ENCODE measurements at regions not wholly inside any gene's neighbourhood (a gene's known extent, or its start where the extent isn't known, plus 50 kb on each side); places are given as distances from the start of the nearest gene placed in this dataset.
"Not testable (repeated sequence)": the region's sequence is repeated elsewhere in the genome, so short reads cannot be mapped to it uniquely, and the experiment has no call there.

DNA sequence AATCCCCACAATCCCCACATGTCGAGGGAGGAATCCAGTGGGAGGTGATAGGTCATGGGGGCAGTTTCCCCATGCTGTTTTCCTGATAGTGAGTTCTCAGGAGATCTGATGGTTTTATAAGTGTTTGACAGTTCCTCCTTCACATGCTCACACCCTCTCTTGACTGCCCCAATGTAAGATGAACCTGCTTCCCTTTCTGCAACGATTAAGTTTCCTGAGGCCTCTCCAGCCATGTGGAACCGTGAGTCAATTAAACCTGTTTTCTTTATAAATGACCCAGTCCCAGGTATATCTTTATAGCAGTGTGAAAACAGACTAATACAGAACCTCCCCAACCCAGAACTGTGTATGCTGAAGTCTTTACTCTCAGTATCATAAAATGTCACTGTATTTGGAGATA is 289.5 kb upstream of the MMADHC start:
- intact Hi-C loops (cut with micrococcal nuclease), result no loop called here

- intact Hi-C loops (cut with micrococcal nuclease), result no loop called here
Observed at GRCh38 chr2:149873936-149874335, 286.4 kb upstream of the MMADHC start.

DNA sequence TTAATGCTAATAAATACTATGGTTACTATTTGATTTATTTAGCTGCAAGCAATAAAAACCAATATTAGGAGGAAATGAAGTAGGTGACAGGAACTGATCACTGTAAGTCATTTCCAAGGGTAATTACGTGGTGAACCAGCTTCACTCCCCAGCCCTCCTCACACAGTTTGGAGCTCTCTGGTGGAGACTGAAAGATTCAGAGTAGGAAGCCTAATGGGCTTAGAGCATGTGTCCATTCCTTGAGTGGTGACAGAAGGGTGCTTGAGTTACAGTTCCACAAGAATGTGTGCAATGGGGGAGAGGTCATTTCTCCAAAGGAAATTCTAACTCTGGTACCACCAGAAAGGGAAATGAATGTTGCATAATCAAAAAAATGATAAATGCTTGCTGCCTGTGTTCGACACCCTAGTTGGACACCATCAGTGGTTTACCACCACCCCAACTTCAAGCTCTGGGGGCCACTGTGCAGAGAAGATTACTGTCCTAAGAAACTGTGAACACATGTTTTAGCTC is 285.1 kb upstream of the MMADHC start:
- intact Hi-C loops (cut with micrococcal nuclease), result no loop called here

DNA sequence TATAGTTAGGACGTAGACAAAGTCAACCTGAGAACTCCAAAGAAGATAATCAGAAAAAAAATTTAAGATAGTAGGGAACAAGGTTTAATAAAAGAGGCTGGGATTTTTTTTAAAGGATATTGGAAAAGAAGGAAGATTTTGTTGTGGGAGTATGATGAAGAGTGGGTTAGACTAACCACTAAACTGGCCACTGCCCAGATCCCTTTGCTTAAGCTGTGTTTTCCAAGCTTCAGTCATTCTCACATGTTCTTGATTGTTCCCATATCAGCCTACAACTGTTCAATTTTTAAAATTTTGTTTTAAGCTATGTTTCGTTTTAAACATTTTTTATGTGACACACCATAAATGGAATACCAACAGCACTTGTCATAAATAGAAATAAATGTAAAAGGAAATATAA is 284.5 kb upstream of the MMADHC start:
- intact Hi-C loops (cut with micrococcal nuclease), result no loop called here

DNA sequence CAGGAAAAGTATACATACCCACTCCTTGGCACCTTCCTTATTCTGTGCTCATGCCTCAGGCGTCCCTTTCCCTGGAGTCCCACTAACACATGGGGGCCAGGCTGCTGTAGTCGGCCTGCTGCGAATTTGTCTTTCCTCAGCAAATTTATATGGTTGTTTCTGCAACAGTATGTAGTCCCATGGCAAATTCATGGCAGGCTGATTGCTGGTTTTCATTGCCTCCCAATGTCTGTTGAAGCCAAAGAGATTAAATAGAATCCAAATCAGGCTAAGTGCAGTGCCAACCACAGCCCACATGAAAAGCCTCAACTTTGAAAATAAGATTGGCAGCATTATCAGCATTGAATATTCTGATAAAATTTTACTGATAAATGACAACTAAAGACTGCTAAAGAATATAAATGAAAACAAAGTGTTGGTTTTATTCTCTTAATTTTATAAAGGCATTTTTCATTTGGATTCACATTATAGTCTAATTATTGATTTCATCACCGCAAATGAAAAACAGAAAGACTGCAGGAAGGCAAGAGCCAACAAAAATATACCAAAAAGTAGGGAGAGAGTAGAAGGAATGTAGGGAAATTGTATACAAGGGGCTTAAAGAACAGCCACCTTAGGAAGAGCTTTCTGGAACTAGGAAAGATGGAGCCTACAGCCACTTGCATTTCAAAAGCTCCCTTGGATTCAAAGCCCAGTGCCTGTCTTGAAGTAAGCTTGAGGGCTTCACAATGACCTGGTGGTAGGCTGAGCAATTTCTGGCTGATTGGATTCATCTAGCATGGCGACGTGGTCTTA is 283.7 kb upstream of the MMADHC start:
- intact Hi-C loops (cut with micrococcal nuclease), result no loop called here

DNA sequence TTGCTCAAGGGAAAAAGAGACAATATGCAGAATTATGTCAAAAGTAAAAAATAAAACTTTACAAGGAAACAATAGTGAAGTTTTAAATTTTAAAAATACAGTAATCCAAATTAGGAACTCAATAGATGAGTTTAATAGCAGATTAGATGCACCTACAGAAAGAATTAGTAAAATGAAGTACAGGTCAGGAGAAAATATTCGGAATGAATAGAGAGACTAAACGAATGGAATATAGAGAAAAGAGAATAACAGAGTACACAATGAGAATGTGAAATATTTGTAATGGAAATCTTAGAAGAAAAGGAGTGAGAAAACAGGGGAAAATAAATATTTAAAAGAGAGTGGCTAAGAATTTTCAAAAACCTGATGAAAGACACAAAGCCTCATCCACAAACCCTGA is 275.7 kb upstream of the MMADHC start:
- intact Hi-C loops (cut with micrococcal nuclease), result no loop called here

DNA sequence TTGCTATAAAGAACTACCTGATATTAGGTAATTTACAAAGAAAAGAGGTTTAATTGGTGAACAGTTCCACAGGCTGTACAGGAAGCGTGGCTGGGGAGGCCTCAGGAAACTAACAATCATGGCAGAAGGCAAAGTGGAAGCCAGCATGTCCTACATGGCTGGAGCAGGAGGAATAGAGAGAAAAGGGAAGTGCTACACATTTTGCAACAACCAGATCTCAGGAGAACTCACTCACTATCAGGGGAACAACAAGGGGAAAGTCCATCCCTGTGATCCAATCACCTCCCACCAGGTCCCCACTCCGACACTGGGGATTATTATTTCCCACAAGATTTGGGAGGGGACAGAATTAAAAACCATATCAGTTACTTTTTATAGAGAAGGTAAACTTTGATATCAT is 273.5 kb upstream of the MMADHC start:
- intact Hi-C loops (cut with micrococcal nuclease), result no loop called here

- intact Hi-C loops (cut with micrococcal nuclease), result no loop called here
Observed at GRCh38 chr2:149860276-149860921, 272.8 kb upstream of the MMADHC start.

GRCh38 chr2:149858901-149859634 is 271.5 kb upstream of the MMADHC start:
- intact Hi-C loops (cut with micrococcal nuclease), result no loop called here

DNA sequence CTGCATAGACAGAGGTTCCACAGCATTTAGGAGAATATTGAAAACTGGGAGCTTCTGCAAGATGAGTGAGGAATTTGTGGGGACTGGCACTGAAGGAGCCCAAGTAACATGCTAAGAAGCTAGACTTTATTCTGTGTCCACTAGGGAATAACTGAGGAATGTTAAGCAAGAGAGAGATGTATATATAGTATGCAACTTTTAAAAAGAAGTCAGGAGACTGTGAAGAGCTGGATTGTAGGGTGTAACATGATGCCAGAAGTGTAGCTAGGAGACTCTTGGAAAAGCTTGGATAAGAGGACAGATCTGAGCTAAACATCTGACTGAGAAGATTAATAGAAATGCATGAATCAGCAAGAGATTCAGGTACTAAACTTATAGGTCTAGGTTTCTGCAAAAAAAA is 270.6 kb upstream of the MMADHC start:
- intact Hi-C loops (cut with micrococcal nuclease), result no loop called here

DNA sequence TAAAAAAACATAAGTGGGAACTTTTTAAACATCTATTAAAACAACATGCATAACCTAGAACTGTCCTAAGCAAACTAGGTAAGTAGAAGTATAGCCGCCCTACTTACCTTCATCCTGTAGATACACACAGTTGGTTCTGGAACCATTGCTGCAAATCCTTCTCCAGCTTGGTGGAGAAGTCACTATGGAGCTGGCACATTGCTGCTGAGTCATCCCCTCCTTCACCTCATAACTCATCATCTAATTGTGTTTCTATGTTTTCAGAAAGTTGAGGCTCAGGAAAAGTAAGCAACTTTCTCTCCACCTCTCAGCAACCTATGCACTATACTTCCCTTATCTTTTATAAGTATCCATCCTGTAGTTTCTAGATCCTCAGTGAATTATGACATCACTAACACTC is 269.8 kb upstream of the MMADHC start:
- intact Hi-C loops (cut with micrococcal nuclease), result no loop called here

DNA sequence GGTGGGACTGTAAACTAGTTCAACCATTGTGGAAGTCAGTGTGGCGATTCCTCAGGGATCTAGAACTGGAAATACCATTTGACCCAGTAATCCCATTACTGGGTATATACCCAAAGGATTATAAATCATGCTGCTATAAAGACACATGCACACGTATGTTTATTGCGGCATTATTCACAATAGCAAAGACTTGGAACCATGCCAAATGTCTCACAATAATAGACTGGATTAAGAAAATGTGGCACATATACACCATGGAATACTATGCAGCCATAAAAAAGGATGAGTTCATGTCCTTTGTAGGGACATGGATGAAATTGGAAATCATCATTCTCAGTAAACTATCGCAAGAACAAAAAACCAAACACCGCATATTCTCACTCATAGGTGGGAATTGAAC is 268.3 kb upstream of the MMADHC start:
- intact Hi-C loops (cut with micrococcal nuclease), result not testable (repeated sequence)

GRCh38 chr2:149849591-149849990 is 262.0 kb upstream of the MMADHC start:
- intact Hi-C loops (cut with micrococcal nuclease), result no loop called here

GRCh38 chr2:149849136-149849535 is 261.6 kb upstream of the MMADHC start:
- intact Hi-C loops (cut with micrococcal nuclease), result no loop called here

GRCh38 chr2:149841396-149841795 is 253.8 kb upstream of the MMADHC start:
- intact Hi-C loops (cut with micrococcal nuclease), result no loop called here

- intact Hi-C loops (cut with micrococcal nuclease), result no loop called here
Observed at GRCh38 chr2:149832324-149832723, 244.7 kb upstream of the MMADHC start.

- intact Hi-C loops (cut with micrococcal nuclease), result no loop called here
Observed at GRCh38 chr2:149828520-149829210, 241.1 kb upstream of the MMADHC start.

DNA sequence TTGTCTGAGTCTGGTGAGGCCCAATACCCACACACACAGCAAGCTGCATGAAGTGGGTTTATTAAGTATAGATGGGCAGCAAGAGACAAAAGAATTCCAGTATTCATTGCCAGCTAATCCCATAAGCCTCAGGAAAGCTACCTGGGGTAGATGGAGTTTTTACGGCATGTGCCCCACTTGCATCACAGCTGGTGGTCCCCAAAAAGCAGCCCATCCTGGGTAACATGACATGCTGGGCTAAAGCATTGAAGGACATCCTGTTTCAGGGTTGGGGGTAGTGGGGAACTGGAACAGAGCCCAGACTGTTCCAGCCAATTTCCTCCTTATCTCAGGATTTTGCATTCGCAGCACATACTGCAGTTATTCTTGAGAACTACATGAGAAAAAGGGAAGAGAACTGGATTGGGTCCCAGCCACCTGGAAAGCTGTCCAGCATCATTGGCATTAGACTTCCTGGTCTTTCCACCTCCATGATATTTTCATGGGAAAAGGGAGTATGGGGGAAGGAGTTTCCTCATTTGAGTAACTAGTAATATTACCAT is 240.1 kb upstream of the MMADHC start:
- intact Hi-C loops (cut with micrococcal nuclease), result no loop called here

DNA sequence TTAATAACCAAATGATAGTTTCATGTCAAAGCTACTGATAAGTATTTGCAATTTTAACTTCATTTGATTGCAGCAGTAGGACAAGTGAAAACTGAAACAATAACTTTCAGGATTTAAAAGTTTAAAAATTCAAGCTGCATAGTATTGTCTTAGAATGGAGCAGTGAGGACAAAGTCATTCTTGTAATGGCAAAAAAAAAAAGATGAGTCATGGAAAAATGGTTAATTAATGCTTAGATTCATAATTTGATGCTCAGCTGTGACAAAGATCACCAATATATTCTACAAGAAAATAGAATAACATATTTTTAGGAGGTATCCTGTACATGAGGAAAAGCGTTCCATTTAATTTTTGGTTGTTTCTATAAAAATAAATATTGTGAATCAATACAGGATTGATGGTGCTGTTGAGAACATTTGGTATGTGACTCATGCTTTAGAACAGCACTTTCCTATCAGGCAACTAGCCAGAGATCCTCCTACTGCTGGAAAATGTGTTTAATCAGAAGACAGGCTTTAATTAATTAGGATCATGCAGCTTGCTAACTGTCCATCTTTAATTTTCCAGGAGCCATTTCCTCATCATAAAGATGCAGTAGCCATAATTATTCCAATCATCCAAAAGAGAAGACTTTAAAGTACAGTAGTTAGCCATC is 239.0 kb upstream of the MMADHC start:
- intact Hi-C loops (cut with micrococcal nuclease), result no loop called here

DNA sequence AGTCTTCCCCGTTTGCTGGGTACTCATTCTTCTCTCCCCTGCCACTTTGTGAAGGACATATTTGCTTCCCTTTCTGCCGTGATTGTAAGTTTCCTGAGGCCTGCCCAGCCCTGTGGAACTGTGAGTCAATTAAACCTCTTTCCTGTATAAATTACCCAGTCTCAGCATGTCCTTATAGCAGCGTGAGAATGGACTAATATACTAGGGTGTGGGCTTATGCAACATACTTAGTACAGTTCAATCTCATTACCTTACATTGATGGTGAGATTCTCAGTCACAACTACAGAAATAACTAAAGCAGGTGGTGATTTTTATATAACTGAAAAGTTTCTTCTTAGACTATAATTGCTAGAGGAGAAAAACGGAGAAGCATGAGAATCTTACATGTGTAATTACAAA is 237.9 kb upstream of the MMADHC start:
- intact Hi-C loops (cut with micrococcal nuclease), result no loop called here

DNA sequence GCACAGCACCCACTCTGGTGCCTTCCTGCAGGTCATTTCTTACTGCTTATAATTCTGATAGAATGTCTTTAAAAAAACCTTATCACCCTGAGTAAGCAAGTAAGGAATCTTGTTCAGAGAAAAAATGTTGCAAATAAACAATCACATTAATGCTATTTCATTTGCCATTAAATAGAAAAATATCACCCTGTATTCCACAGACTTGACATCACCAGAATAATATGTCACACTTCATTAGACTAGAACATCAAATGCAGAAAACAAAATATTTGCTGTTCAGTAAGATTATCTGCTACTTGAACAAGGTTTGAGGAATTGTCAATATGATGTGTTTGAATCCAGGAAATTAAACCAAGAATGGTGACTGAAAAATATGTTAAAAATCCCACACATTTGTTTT is 236.6 kb upstream of the MMADHC start:
- intact Hi-C loops (cut with micrococcal nuclease), result no loop called here
